ENCODE measurements at regions not wholly inside any gene's neighbourhood (a gene's known extent, or its start where the extent isn't known, plus 50 kb on each side); places are given as distances from the start of the nearest gene placed in this dataset.

DNA sequence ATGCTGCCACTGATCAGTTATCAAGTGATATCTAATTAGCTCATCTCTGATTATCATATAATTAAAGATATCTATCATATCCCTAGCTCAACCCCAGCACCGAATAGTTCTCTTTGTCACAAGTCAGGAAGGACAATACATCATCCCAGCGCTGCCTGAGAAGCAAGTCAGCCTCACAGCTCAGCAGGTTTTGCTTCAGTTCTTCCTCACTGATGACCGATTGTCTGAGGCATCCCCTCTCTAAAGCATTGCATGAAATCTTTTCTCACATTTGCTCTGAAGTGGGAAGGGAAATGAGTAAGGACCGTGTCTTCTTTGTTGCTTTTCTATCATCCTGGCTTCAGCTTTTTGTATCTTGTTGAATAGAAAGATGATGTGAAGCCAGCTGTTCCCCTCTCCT is 247.9 kb downstream of the CMPK2 start:
- no peak for TF ChIP-seq ZNF274 (IDR thresholded peaks at IDR 0.05; ENCODE audit: low read depth, low read length)
- TF ChIP-seq YY1 (IDR thresholded peaks at IDR 0.05; ENCODE audit: insufficient read depth, insufficient read length) = no peak

All from NT2/D1 (cell line).